Liver (tissue), 8 donors: ENCODE measurements at regions not wholly inside any gene's neighbourhood (a gene's known extent, or its start where the extent isn't known, plus 50 kb on each side); places are given as distances from the start of the nearest gene placed in this dataset.

Experiments used
- DNase-seq: peaks from one replicate; pipeline ENCODE4 v3.0.0-alpha.2; 2017; ENCODE audit warnings: low spot score
- H3K27ac ChIP-seq, 2 donors: one replicate each; pipeline ENCODE4 v1.7.0; 2013; ENCODE audit warnings: inconsistent platforms in 2 of 2, low read length in 2 of 2, control low read depth in 1 of 2, low read depth in 1 of 2, mild to moderate bottlenecking in 1 of 2
- H3K27me3 ChIP-seq, 4 donors: one replicate each; pipeline versions ENCODE4 v1.6.1 to v1.7.0; 2013; ENCODE audit warnings: low read length in 3 of 4, inconsistent platforms in 1 of 4, mild to moderate bottlenecking in 1 of 4, moderate library complexity in 1 of 4; ENCODE audit not compliant: control insufficient read depth in 4 of 4, insufficient read depth in 4 of 4
- H3K36me3 ChIP-seq, 4 donors: one replicate each; pipeline versions ENCODE4 v1.6.1 to v1.7.0; 2013; ENCODE audit warnings: low read length in 3 of 4, mild to moderate bottlenecking in 3 of 4, low read depth in 1 of 4, moderate library complexity in 1 of 4; ENCODE audit not compliant: control insufficient read depth in 4 of 4, insufficient read depth in 3 of 4
- H3K4me1 ChIP-seq, 4 donors: one replicate each; pipeline versions ENCODE4 v1.6.1 to v1.7.0; 2013; ENCODE audit warnings: low read length in 3 of 4, mild to moderate bottlenecking in 3 of 4, moderate library complexity in 1 of 4; ENCODE audit not compliant: control insufficient read depth in 4 of 4, insufficient read depth in 4 of 4
- H3K4me3 ChIP-seq, 3 donors: one replicate each; pipeline versions ENCODE4 v1.6.1 to v1.7.0; 2013; ENCODE audit warnings: low read length in 3 of 3, control low read depth in 1 of 3, low read depth in 1 of 3, mild to moderate bottlenecking in 1 of 3
- H3K9ac ChIP-seq, 2 donors: one replicate each; pipeline ENCODE4 v1.7.0; 2013; ENCODE audit warnings: low read length in 2 of 2, mild to moderate bottlenecking in 2 of 2, moderate library complexity in 2 of 2, control low read depth in 1 of 2, low read depth in 1 of 2
- H3K9me3 ChIP-seq, 4 donors: one replicate each; pipeline versions ENCODE4 v1.6.1 to v1.7.0; 2013; ENCODE audit warnings: low read length in 3 of 4; ENCODE audit not compliant: control insufficient read depth in 4 of 4
- EGR1 ChIP-seq, 2 donors: IDR thresholded peaks; 2 replicates each; pipeline ENCODE4 v1.6.1; 2016 to 2018; ENCODE audit warnings: antibody characterized with exemption in 2 of 2, low read depth in 2 of 2
- FOXA1 ChIP-seq: IDR thresholded peaks from 2 replicates; pipeline ENCODE4 v1.6.1; 2016; ENCODE audit warnings: antibody characterized with exemption
- FOXA2 ChIP-seq: IDR thresholded peaks from 2 replicates; pipeline ENCODE4 v1.6.1; 2016; ENCODE audit warnings: antibody characterized with exemption
- GABPA ChIP-seq, 2 donors: IDR thresholded peaks in 1 of 2; conservative IDR thresholded peaks in 1 of 2; 2 replicates each; pipeline ENCODE4 v1.6.1; 2016; ENCODE audit warnings: antibody characterized with exemption in 2 of 2, mild to moderate bottlenecking in 1 of 2, moderate library complexity in 1 of 2
- HNF4A ChIP-seq, 2 donors: conservative IDR thresholded peaks; 2 replicates each; pipeline ENCODE4 v1.6.1; 2016; ENCODE audit warnings: antibody characterized with exemption in 2 of 2, mild to moderate bottlenecking in 2 of 2
- HNF4G ChIP-seq: IDR thresholded peaks from 2 replicates; pipeline ENCODE4 v1.6.1; 2016; ENCODE audit warnings: antibody characterized with exemption
- NR2F2 ChIP-seq: IDR thresholded peaks from 2 replicates; pipeline ENCODE4 v1.6.1; 2016; ENCODE audit warnings: antibody characterized with exemption
- RAD21 ChIP-seq, 2 donors: IDR thresholded peaks; 2 replicates each; pipeline ENCODE4 v1.6.1; 2016; ENCODE audit warnings: antibody characterized with exemption in 2 of 2, mild to moderate bottlenecking in 2 of 2
- RXRA ChIP-seq, 2 donors: IDR thresholded peaks; 2 replicates each; pipeline ENCODE4 v1.6.1; 2017 to 2018; ENCODE audit warnings: antibody characterized with exemption in 2 of 2, mild to moderate bottlenecking in 1 of 2
- SP1 ChIP-seq: IDR thresholded peaks from 2 replicates; pipeline ENCODE4 v1.6.1; 2018; ENCODE audit warnings: antibody characterized with exemption, mild to moderate bottlenecking
- TAF1 ChIP-seq: conservative IDR thresholded peaks from 2 replicates; pipeline ENCODE4 v1.6.1; 2016; ENCODE audit warnings: antibody characterized with exemption, mild to moderate bottlenecking
- WGBS: extraction: QIAGEN DNeasy Blood & Tissue Kit; methylation state at CpG from one replicate; pipeline ENCODE4 v1.1.7; 2013; 5-methylcytosine and 5-hydroxymethylcytosine counted together
- TF ChIP-seq, protein P1 (sequence below): IDR thresholded peaks from 2 replicates; pipeline ENCODE4 v1.6.1; 2016; ENCODE audit warnings: antibody characterized with exemption, mild to moderate bottlenecking
- TF ChIP-seq, protein P2 (sequence below): IDR thresholded peaks from 2 replicates; pipeline ENCODE4 v1.6.1; 2016; ENCODE audit warnings: antibody characterized with exemption
- TF ChIP-seq, protein P3 (sequence below): IDR thresholded peaks from 2 replicates; pipeline ENCODE4 v1.6.1; 2016; ENCODE audit warnings: antibody characterized with exemption
- TF ChIP-seq, protein P4 (sequence below): fragments of 150-350 bp; IDR thresholded peaks from 2 replicates; pipeline ENCODE4 v1.5.1; 2017; ENCODE audit warnings: improper control_type of control experiment, low read depth, low read length; ENCODE audit not compliant: missing input control
- donor health status: healthy.
- donor health status: healthy.
- donor health status: healthy.
- donor health status: healthy.
- donor health status: healthy.

DNA sequence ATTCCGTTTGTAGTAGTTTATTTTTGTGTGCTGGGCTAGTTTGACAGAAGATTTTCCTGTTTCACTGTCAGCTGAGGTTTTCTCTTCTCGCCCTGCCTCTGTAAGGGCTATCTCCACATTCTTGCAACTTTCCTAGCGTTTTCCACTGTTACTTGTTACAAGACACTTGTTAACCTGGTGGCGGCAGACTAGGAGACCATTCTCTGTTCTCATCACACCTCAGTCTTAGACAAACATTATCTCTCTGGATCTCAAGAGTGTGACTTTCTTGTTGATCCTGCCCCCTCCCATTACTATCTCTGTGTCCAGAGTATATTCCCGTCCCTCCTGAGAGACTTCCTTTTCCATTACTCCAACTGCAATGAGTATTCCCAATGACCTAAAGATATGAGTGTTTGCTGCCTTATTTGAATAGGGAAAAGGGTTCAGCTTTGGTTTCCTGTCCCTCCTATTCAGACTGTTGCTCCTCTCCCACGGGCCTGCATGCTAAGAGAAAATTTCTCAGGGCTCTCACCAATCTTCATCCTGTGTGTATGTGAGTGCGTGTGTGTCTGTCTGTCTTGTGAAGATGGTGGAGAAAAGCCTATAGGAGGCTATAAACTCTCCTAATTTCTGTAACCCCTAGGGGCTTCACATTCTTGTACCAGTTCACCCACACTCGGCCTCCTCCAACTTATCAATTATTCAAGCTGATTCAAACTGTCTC lies 722.4 kb upstream of the POT1 start:
- Histone ChIP-seq H3K4me3 (no peak overlapping the region), H3K9ac (no peak overlapping the region), H3K27me3 (peaks cover 0 to 6% (median 0%) of the 10 kb centered on the region in 4 donors), H3K27ac (no peak overlapping the region), H3K36me3 (no peaks in the 10 kb centered on the region), H3K9me3 (no peaks in the 10 kb centered on the region), H3K4me1 (peaks cover 0 to 5% (median 0%) of the 10 kb centered on the region in 4 donors)
- TF ChIP-seq RAD21 (IDR thresholded peaks at IDR 0.05) = no peak
- TF ChIP-seq, protein P1, sequence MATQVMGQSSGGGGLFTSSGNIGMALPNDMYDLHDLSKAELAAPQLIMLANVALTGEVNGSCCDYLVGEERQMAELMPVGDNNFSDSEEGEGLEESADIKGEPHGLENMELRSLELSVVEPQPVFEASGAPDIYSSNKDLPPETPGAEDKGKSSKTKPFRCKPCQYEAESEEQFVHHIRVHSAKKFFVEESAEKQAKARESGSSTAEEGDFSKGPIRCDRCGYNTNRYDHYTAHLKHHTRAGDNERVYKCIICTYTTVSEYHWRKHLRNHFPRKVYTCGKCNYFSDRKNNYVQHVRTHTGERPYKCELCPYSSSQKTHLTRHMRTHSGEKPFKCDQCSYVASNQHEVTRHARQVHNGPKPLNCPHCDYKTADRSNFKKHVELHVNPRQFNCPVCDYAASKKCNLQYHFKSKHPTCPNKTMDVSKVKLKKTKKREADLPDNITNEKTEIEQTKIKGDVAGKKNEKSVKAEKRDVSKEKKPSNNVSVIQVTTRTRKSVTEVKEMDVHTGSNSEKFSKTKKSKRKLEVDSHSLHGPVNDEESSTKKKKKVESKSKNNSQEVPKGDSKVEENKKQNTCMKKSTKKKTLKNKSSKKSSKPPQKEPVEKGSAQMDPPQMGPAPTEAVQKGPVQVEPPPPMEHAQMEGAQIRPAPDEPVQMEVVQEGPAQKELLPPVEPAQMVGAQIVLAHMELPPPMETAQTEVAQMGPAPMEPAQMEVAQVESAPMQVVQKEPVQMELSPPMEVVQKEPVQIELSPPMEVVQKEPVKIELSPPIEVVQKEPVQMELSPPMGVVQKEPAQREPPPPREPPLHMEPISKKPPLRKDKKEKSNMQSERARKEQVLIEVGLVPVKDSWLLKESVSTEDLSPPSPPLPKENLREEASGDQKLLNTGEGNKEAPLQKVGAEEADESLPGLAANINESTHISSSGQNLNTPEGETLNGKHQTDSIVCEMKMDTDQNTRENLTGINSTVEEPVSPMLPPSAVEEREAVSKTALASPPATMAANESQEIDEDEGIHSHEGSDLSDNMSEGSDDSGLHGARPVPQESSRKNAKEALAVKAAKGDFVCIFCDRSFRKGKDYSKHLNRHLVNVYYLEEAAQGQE = no peak
- WGBS = 38% methylated on average over 8 of the region's 8 CpGs
- DNase-seq = no peak

DNA sequence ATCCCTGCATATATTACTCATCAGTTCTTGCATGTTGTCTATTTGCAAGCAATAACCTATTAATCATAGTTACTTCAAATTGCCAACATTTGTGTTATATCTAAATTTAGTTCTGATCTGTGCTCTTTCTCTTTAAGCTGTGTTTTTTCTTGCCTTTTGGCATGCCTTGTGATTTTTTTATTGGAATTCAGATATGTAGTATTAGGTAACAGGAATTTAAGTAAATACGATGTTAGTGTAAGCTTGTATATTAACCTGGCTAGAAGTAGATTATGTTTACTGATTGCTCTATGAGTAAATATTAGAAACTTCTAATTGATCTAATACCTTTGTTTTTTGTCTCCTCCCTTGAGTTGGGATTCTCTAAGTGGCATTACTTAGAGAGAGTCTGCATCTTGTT lies 718.9 kb upstream of the POT1 start:
- Histone ChIP-seq H3K9ac (no peak overlapping the region), H3K9me3 (no peaks in the 10 kb centered on the region), H3K36me3 (no peaks in the 10 kb centered on the region), H3K4me3 (no peak overlapping the region), H3K27ac (no peak overlapping the region), H3K27me3 (peaks cover 0 to 6% (median 0%) of the 10 kb centered on the region in 4 donors), H3K4me1 (peaks cover 0 to 5% (median 0%) of the 10 kb centered on the region in 4 donors)
- TF ChIP-seq GABPA (IDR thresholded peaks at IDR 0.05 in 1 of 2, conservative IDR thresholded peaks at IDR 0.05 in 1 of 2) = no peak
- TF ChIP-seq HNF4A (conservative IDR thresholded peaks at IDR 0.05) = no peak
- no peak for DNase-seq
- 34% methylated on average over 1 of the region's 1 CpG for WGBS

DNA sequence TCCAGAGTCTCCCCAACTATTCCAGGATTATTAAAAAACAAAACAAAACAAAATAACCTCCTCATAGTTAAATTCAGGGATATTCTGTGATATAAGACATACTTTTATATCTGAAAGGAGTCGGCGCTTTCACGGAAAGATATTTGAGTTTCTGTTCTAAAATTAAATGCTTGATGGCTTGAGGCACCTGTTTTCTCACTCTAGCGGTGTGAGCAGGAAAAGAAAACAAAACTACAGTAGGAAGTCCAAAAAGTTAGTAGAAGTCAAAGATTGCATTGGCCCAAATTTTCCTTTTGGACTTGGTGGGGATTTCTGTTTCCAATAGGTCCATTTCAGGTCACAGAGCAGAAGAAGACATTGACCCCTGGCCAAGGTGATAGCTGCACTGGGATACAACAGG lies 716.1 kb upstream of the POT1 start:
- no peak overlapping the region for H3K9ac ChIP-seq

More for the DNA sequence above, 716.1 kb upstream of the POT1 start:
- Histone ChIP-seq H3K36me3 (no peaks in the 10 kb centered on the region), H3K9me3 (no peaks in the 10 kb centered on the region), H3K4me3 (no peak overlapping the region), H3K4me1 (peaks cover 0 to 5% (median 0%) of the 10 kb centered on the region in 4 donors), H3K27me3 (peaks cover 0 to 6% (median 0%) of the 10 kb centered on the region in 4 donors), H3K27ac (no peak overlapping the region)
- no peak for DNase-seq
- TF ChIP-seq, protein P2, sequence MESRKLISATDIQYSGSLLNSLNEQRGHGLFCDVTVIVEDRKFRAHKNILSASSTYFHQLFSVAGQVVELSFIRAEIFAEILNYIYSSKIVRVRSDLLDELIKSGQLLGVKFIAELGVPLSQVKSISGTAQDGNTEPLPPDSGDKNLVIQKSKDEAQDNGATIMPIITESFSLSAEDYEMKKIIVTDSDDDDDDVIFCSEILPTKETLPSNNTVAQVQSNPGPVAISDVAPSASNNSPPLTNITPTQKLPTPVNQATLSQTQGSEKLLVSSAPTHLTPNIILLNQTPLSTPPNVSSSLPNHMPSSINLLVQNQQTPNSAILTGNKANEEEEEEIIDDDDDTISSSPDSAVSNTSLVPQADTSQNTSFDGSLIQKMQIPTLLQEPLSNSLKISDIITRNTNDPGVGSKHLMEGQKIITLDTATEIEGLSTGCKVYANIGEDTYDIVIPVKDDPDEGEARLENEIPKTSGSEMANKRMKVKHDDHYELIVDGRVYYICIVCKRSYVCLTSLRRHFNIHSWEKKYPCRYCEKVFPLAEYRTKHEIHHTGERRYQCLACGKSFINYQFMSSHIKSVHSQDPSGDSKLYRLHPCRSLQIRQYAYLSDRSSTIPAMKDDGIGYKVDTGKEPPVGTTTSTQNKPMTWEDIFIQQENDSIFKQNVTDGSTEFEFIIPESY = no peak
- TF ChIP-seq, protein P1 = no peak
- TF ChIP-seq SP1 (no peak), HNF4A (conservative IDR thresholded peaks at IDR 0.05) (no peak), EGR1 (IDR thresholded peaks at IDR 0.05; ENCODE audit: low read depth in 2 of 2) (no peak), NR2F2 (no peak), HNF4G (no peak), TAF1 (no peak), RAD21 (IDR thresholded peaks at IDR 0.05) (no peak), FOXA2 (no peak), RXRA (IDR thresholded peaks at IDR 0.05) (no peak), FOXA1 (no peak)
- TF ChIP-seq, protein P3, sequence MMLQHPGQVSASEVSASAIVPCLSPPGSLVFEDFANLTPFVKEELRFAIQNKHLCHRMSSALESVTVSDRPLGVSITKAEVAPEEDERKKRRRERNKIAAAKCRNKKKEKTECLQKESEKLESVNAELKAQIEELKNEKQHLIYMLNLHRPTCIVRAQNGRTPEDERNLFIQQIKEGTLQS = no peak
- TF ChIP-seq, protein P4, sequence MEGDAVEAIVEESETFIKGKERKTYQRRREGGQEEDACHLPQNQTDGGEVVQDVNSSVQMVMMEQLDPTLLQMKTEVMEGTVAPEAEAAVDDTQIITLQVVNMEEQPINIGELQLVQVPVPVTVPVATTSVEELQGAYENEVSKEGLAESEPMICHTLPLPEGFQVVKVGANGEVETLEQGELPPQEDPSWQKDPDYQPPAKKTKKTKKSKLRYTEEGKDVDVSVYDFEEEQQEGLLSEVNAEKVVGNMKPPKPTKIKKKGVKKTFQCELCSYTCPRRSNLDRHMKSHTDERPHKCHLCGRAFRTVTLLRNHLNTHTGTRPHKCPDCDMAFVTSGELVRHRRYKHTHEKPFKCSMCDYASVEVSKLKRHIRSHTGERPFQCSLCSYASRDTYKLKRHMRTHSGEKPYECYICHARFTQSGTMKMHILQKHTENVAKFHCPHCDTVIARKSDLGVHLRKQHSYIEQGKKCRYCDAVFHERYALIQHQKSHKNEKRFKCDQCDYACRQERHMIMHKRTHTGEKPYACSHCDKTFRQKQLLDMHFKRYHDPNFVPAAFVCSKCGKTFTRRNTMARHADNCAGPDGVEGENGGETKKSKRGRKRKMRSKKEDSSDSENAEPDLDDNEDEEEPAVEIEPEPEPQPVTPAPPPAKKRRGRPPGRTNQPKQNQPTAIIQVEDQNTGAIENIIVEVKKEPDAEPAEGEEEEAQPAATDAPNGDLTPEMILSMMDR = no peak
- 90% methylated on average over 4 of the region's 4 CpGs for WGBS
